Smooth muscle cell (in vitro differentiated cells): ENCODE measurements at regions not wholly inside any gene's neighbourhood (a gene's known extent, or its start where the extent isn't known, plus 50 kb on each side); places are given as distances from the start of the nearest gene placed in this dataset.

Experiments
- DNase-seq: peaks from one replicate; lab custom pipeline; 2025; ENCODE audit not compliant: unreplicated experiment; lab: John Stamatoyannopoulos, UW
- H2AFZ ChIP-seq: fragments of 200-600 bp; sonication (generic); 2 replicates; pipeline ENCODE4 v1.6.0; 2016; ENCODE audit warnings: antibody characterized with exemption, low read depth, mild to moderate bottlenecking
- H3F3A ChIP-seq: fragments of 200-600 bp; sonication (generic); 2 replicates; pipeline ENCODE4 v1.6.0; 2017; ENCODE audit warnings: antibody characterized with exemption, low read depth
- H3K27ac ChIP-seq: fragments of 200-600 bp; sonication (generic); 2 replicates; pipeline ENCODE4 v1.5.1; 2016; ENCODE audit warnings: low read depth, mild to moderate bottlenecking
- H3K27me3 ChIP-seq: fragments of 200-600 bp; sonication (generic); 2 replicates; pipeline ENCODE4 v1.6.1; 2016; ENCODE audit warnings: low read depth, mild to moderate bottlenecking
- H3K36me3 ChIP-seq: fragments of 200-600 bp; sonication (generic); 2 replicates; pipeline ENCODE4 v1.5.1; 2016; ENCODE audit warnings: low read depth
- H3K4me1 ChIP-seq: fragments of 200-600 bp; sonication (generic); 2 replicates; pipeline ENCODE4 v1.5.1; 2016; ENCODE audit warnings: low read depth
- H3K4me2 ChIP-seq: fragments of 200-600 bp; sonication (generic); 2 replicates; pipeline ENCODE4 v1.6.0; 2016; ENCODE audit warnings: mild to moderate bottlenecking
- H3K4me3 ChIP-seq: fragments of 200-600 bp; sonication (generic); 2 replicates; pipeline ENCODE4 v1.5.1; 2016; ENCODE audit warnings: mild to moderate bottlenecking
- H3K79me2 ChIP-seq: fragments of 200-600 bp; sonication (generic); 2 replicates; pipeline ENCODE4 v1.6.0; 2016; ENCODE audit warnings: low read depth, mild to moderate bottlenecking
- H3K9ac ChIP-seq: fragments of 200-600 bp; sonication (generic); 2 replicates; pipeline ENCODE4 v1.6.0; 2016; ENCODE audit warnings: low read depth
- H3K9me3 ChIP-seq: fragments of 200-600 bp; sonication (generic); replicated peaks from 2 replicates; pipeline ENCODE4 v1.5.1; 2016; ENCODE audit warnings: low read depth
- H4K20me1 ChIP-seq: fragments of 200-600 bp; sonication (generic); 2 replicates; pipeline ENCODE4 v1.6.0; 2016; ENCODE audit warnings: low read depth
- WGBS: methylation state at CpG from one replicate; pipeline ENCODE4 v1.1.7; 2016; ENCODE audit warnings: low lambda C conversion rate; 5-methylcytosine and 5-hydroxymethylcytosine counted together
- TF ChIP-seq, protein P1 (sequence below): fragments of 200-600 bp; sonication (generic); IDR thresholded peaks from 2 replicates; pipeline ENCODE4 v1.5.1; 2017; ENCODE audit warnings: borderline replicate concordance, mild to moderate bottlenecking, antibody characterized with exemption; ENCODE audit not compliant: insufficient read depth, poor library complexity, severe bottlenecking

DNA sequence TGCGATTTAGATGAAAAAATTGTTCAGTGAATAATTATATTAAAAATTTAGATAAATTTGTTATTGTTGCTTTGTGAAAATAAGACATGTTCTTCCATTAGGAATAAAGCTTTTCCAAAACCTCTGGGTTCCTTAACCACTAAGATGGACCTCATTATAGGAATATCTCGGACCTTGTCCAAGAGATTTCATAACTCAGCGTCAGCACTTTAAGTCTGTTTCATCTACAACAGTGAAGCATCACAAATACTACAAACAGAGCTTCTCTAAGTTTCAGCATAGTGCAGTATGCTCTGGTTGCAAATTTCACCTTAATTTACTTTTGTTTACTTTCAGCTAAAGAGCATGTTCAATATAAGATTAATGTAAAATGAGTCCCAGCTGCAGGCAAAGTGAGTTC lies 150.3 kb downstream of the UBE2E3 start:
- TF ChIP-seq, protein P1, sequence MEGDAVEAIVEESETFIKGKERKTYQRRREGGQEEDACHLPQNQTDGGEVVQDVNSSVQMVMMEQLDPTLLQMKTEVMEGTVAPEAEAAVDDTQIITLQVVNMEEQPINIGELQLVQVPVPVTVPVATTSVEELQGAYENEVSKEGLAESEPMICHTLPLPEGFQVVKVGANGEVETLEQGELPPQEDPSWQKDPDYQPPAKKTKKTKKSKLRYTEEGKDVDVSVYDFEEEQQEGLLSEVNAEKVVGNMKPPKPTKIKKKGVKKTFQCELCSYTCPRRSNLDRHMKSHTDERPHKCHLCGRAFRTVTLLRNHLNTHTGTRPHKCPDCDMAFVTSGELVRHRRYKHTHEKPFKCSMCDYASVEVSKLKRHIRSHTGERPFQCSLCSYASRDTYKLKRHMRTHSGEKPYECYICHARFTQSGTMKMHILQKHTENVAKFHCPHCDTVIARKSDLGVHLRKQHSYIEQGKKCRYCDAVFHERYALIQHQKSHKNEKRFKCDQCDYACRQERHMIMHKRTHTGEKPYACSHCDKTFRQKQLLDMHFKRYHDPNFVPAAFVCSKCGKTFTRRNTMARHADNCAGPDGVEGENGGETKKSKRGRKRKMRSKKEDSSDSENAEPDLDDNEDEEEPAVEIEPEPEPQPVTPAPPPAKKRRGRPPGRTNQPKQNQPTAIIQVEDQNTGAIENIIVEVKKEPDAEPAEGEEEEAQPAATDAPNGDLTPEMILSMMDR = no peak
- H2AFZ ChIP-seq = no peak overlapping the region
- no peaks in the 10 kb centered on the region for H3F3A ChIP-seq
- DNase-seq = no peak
- 96% methylated on average over 3 of the region's 3 CpGs for WGBS
- H3K9me3 ChIP-seq = no peaks in the 10 kb centered on the region
- H3K4me3 ChIP-seq = no peak overlapping the region
- no peaks in the 10 kb centered on the region for H3K36me3 ChIP-seq
- no peak overlapping the region for H3K9ac ChIP-seq
- H3K27ac ChIP-seq = no peak overlapping the region
- H3K4me1 ChIP-seq = no peaks in the 10 kb centered on the region
- H4K20me1 ChIP-seq = no peaks in the 10 kb centered on the region
- H3K27me3 ChIP-seq = no peaks in the 10 kb centered on the region
- no peak overlapping the region for H3K4me2 ChIP-seq
- H3K79me2 ChIP-seq = no peaks in the 10 kb centered on the region

DNA sequence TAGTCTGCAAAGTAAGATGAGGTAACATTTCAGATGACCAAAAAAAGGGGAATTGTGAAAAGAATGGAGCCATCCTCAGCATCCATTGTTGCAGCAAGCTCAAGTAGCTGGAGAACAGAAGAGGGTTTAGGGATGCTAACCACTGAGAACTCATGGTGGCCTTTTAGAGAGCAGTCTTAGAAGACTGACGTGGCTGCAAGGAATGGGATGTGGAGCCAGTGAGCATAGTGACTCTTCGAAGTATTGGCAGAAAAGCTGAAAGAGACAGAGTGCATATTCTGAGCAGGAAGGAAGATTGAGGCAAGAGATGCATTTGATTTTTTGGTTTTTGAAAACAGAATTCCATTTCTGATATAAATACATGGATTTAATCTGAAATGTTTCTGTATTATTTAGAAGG lies 151.2 kb downstream of the UBE2E3 start:
- no peak for DNase-seq
- Histone ChIP-seq H3F3A (no peaks in the 10 kb centered on the region), H3K9me3 (no peaks in the 10 kb centered on the region), H3K4me2 (no peak overlapping the region), H4K20me1 (no peaks in the 10 kb centered on the region), H3K9ac (no peak overlapping the region), H3K4me3 (no peak overlapping the region), H3K79me2 (no peaks in the 10 kb centered on the region), H3K27ac (no peak overlapping the region), H3K36me3 (no peaks in the 10 kb centered on the region), H3K4me1 (no peaks in the 10 kb centered on the region), H2AFZ (no peak overlapping the region), H3K27me3 (no peaks in the 10 kb centered on the region)
- TF ChIP-seq, protein P1 = no peak
- WGBS = 81% methylated on average over 2 of the region's 2 CpGs

DNA sequence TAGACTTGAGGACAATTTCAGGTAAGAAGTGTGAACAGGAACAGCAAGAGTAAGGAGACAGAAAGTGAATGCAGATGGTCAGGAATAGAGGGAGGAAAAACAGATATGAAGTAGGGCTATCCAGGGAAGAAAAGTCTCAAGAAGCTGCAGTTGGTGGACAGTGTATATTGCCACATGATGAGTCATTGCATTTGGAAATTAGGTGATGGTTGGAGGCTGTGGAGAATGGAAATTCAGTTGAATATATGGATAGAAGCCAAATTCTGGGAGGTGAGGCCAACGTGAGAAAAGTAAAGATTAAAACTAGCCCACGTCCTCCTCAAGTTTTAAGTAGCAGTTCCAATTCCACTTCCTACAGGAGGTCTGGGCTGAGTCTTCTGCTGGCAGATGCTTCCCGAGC lies 158.4 kb downstream of the UBE2E3 start:
- DNase-seq = no peak
- WGBS = 95% methylated on average over 3 of the region's 3 CpGs
- H3K4me3 ChIP-seq = no peak overlapping the region

DNA sequence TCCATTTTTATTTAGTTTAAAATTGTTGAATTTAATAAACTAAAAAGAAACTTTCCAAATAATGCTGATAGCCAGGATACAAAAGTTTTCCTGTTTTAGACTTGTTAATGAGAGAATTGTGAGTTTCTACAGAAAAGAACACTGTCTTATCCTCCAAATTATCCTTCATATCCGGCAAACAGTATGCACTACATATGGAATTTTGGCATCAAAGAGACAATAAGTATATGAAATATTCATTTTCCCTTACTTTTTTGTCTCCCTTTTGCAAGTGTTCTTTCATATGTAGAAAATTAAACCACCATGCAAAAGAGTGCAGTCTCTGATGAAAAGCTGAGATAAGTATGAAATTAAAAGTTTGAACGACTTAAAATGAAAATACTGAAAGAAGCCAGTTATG lies 159.4 kb downstream of the UBE2E3 start:
- TF ChIP-seq, protein P1 = no peak
- Histone ChIP-seq H3K27ac (no peak overlapping the region), H3F3A (no peaks in the 10 kb centered on the region), H3K27me3 (no peaks in the 10 kb centered on the region), H3K4me2 (no peak overlapping the region), H4K20me1 (no peaks in the 10 kb centered on the region), H3K9ac (no peak overlapping the region), H3K4me1 (no peaks in the 10 kb centered on the region), H3K36me3 (no peaks in the 10 kb centered on the region), H3K4me3 (no peak overlapping the region), H2AFZ (no peak overlapping the region), H3K9me3 (no peaks in the 10 kb centered on the region), H3K79me2 (no peaks in the 10 kb centered on the region)
- WGBS = 94% methylated on average over 2 of the region's 2 CpGs
- DNase-seq = no peak

More for the DNA sequence above, 158.4 kb downstream of the UBE2E3 start:
- no peaks in the 10 kb centered on the region for H3K36me3 ChIP-seq
- H3K9me3 ChIP-seq = no peaks in the 10 kb centered on the region
- H4K20me1 ChIP-seq = no peaks in the 10 kb centered on the region
- no peaks in the 10 kb centered on the region for H3F3A ChIP-seq
- H3K4me1 ChIP-seq = no peaks in the 10 kb centered on the region
- H3K27ac ChIP-seq = no peak overlapping the region
- H2AFZ ChIP-seq = no peak overlapping the region
- H3K9ac ChIP-seq = no peak overlapping the region
- H3K4me2 ChIP-seq = no peak overlapping the region
- TF ChIP-seq, protein P1 = no peak
- no peaks in the 10 kb centered on the region for H3K27me3 ChIP-seq
- H3K79me2 ChIP-seq = no peaks in the 10 kb centered on the region
